Upper lobe of right lung (tissue), 1 donor: ENCODE measurements at regions not wholly inside any gene's neighbourhood (a gene's known extent, or its start where the extent isn't known, plus 50 kb on each side); places are given as distances from the start of the nearest gene placed in this dataset.
"Not testable (repeated sequence)": the region's sequence is repeated elsewhere in the genome, so short reads cannot be mapped to it uniquely, and the experiment has no call there.

ENCODE experiments used
- ATAC-seq: fragments of 200-7000 bp; cut with Tn5 transposase; one replicate; pipeline ENCODE4 v1.9.1; 2020; ENCODE audit warnings: mild to moderate bottlenecking, moderate library complexity
- DNase-seq: peaks from one replicate; pipeline ENCODE4 v3.0.0-alpha.2; 2020
- H3K27ac ChIP-seq: fragments of 200-600 bp; one replicate; pipeline ENCODE4 v1.8.0; 2022
- H3K27me3 ChIP-seq: fragments of 200-600 bp; one replicate; pipeline ENCODE4 v1.8.0; 2022; ENCODE audit warnings: mild to moderate bottlenecking
- H3K36me3 ChIP-seq: fragments of 200-600 bp; one replicate; pipeline ENCODE4 v1.8.0; 2022
- H3K4me1 ChIP-seq: fragments of 200-600 bp; one replicate; pipeline ENCODE4 v1.8.0; 2022
- H3K4me3 ChIP-seq: fragments of 200-600 bp; one replicate; pipeline ENCODE4 v1.8.0; 2022; ENCODE audit warnings: mild to moderate bottlenecking
- H3K9me3 ChIP-seq: fragments of 200-600 bp; one replicate; pipeline ENCODE4 v1.8.0; 2022
- intact Hi-C: fragments of 100-400 bp; cut with DNase I; formaldehyde crosslinking; loops from one replicate; pipeline ENCODE4 v1.11.0; 2022
- donor health status: DM: no; HTN: yes; CAD: no; lungs with severe emphysema.

DNA sequence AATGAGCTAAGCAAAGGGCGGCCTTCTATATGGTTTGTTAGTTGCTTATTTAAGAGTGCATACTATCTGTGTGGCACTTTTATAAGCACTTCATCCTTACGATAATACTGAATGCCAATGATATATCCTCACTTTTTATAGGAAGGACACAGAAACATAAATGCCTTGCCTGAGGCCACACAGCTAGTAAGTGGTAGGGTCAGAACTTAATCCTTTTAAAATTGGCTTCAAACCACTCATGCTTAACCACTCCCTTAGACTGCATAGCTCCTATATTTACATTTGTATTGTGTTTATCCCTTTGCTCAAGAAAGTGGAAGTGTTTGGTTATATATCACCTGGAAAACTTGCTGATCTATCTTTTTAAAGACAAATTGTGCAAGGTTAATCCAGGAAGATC is 50.5 kb upstream of the BDP1 start:
- H3K27ac ChIP-seq, H3K4me1 ChIP-seq, H3K4me3 ChIP-seq, intact Hi-C loops, DNase-seq, H3K27me3 ChIP-seq, ATAC-seq, H3K36me3 ChIP-seq, H3K9me3 ChIP-seq: not testable (repeated sequence)
